ENCODE measurements at regions not wholly inside any gene's neighbourhood (a gene's known extent, or its start where the extent isn't known, plus 50 kb on each side); places are given as distances from the start of the nearest gene placed in this dataset.

GRCh38 chr3:116939091-116939490 lies 229.5 kb downstream of the TUSC7 start:
- DNase-seq = no peak

- DNase-seq = no peak
Observed at GRCh38 chr3:116939550-116939949, 230.0 kb downstream of the TUSC7 start.

DNA sequence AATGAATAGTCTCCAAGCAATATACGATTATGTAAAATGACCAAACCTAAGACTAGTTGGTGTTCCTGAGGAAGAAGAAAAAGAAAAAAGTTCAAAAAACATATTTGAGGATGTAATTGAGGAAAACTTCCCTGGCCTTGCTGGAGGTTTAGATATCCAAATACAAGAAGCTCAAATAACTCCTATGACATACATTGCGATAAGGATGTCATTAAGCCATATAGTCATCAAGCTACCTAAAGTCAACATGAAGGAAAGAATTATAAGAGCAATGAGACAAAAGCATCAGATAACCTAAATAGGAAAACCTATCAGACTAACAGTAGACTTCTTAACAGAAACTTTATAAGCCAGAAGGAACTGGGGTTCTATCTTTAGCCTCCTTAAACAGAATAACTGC lies 231.1 kb downstream of the TUSC7 start:
- no peak for DNase-seq

GRCh38 chr3:116946376-116946775 lies 236.8 kb downstream of the TUSC7 start:
- no peak for DNase-seq

GRCh38 chr3:116947148-116947547 lies 237.6 kb downstream of the TUSC7 start:
- DNase-seq = no peak

- DNase-seq = no peak
Observed at GRCh38 chr3:116947809-116948208, 238.2 kb downstream of the TUSC7 start.

DNA sequence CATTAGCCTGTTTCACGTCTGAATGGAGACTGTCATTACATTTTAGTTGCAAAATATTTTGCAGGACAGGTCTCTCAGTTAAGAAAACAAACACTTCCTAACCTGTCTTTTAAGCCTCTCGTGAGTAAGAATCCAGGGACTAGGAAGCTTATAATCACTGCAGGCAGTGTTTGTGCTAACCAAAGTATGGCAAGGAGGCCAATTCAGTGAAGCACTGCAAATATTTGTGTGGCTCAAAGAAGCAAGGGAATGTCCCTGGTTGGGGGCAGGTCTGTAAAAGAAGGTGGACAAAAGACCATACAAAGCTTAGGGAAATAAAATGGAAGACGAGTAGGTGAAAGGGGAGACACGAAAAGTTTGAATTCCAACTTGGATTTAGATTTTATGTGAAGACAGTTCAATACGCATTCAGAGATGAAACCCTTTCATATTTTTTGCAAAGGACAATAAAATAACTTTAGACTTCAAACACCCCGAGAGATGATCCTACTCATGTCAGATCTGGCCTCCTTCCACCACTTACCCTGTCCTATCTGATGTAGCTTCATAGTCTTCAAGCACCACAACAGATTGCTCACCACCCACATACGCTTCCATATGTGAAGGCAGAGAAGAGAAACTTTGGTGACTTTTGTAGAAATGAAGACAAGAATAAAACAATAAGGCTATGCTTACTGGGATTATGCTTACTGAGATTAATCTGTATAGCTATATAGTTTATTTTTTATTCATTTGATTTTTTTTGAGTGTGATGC lies 240.9 kb downstream of the TUSC7 start:
- DNase-seq = no peak

DNA sequence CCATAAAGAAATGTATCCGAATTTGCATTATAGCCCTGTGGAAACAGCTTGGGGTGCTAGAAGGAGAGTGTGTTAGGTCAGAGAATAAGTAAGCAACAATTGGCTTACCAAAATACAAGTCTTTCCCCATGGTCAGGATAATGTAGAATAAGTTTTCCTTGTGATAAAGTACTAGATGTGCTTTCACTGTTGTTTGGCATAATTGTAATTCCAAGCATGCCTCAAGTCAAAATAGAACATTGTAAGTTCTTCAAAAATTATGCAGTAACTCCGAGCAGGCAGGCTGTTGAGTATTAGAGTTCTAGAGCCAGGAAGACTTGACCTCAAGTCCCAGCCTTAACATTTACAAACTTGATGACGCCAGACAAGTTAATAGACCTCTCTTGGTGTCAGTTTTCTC lies 242.0 kb downstream of the TUSC7 start:
- no peak for DNase-seq

DNA sequence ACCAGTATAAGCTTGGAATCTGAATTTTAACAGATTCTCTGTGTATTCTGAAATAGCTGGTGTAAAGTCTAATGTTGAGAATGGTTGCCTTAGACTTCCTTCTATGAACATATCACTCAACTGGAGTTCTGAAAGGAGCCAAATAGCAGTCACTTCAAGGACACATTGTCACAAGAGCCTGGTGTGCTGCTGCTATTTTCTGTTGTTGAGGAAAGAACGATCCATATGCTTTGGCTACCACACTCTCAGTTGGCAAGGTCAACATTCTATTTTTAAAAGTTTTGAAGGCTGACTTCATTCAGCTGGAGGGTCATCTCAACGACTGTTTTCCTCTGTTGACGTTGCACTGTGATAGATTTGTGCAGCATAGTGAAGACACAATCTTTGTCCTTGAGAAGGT lies 248.7 kb downstream of the TUSC7 start:
- DNase-seq = no peak

- no peak for DNase-seq
Observed at GRCh38 chr3:116961106-116961505, 251.5 kb downstream of the TUSC7 start.

- no peak for DNase-seq
Observed at GRCh38 chr3:116963802-116964201, 254.2 kb downstream of the TUSC7 start.

DNA sequence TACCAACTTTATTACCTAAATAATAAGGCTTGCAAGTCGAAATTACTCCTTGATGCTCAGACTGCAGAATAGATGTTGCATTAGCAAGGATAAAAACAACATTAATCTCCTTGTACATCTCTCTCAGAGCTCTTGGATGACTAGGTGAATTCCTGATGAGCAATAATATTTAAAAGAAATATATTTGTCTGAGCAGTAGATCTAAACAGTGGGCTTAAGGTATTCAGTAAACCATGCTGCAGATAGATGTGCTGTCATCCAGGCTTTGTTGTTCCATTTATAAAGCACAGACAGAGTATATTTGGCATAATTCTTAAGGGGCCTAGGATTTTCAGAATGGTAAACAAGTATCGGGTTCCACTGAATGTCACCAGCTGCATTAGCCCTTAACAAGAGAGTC lies 257.1 kb downstream of the TUSC7 start:
- DNase-seq = no peak

DNA sequence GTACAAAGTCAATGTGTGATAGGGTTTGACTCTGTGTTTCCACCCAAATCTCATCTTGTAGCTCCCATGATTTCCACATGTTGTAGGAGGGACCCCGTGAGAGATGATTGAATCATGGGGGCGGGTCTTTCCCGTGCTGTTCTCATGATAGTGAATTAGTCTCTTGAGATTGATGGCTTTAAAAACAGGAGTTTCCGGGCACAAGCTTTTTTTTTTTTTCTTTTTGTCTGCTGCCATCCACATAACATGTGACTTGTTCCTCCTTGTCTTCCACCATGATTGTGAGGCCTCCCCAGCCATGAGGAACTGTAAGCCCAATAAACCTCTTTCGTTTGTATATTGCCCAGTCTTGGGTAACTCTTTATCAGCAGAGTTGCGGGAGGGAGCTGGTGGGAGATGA lies 259.6 kb downstream of the TUSC7 start:
- DNase-seq = no peak

DNA sequence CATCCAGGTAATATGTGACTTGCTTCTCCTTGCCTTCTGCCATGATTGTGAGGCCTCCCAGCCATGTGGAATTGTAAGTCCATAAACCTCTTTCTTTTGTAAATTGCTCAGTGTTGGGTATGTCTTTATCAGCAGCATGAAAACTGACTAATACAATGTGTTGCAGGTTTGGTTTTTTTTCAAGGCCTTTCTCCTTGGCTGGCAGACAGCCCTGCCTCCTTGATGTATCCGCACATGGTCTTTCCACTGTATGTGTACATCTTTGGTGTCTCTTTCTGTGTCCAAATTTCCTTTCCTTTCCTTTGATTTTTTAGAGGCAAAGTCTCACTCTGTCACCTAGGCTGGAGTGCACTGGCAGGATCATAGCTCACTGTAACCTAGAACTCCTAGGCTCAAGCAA lies 260.1 kb downstream of the TUSC7 start:
- no peak for DNase-seq

GRCh38 chr3:116971531-116971930 lies 262.0 kb downstream of the TUSC7 start:
- DNase-seq = no peak

GRCh38 chr3:116974702-116975101 lies 265.1 kb downstream of the TUSC7 start:
- no peak for DNase-seq

DNA sequence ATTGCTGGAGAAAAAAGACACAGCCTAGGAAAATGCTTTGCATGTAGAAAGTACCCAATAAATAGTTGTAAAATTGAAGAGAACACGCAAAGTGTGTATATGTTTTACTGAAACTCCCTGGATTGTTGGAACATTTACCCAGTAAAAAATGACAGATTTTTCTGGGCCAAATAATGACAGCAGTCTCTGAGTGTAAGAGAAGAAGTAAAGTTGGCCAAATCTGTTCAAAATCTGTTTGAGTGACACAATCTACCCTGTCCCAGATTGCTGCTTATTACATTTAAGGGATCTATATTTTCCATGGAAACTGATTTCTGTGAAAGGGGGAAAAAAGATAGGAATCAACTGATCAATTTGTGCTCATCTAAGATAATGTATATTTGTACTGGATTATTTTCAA lies 267.9 kb downstream of the TUSC7 start:
- no peak for DNase-seq

- DNase-seq = no peak
Observed at GRCh38 chr3:116980099-116980498, 270.5 kb downstream of the TUSC7 start.

DNA sequence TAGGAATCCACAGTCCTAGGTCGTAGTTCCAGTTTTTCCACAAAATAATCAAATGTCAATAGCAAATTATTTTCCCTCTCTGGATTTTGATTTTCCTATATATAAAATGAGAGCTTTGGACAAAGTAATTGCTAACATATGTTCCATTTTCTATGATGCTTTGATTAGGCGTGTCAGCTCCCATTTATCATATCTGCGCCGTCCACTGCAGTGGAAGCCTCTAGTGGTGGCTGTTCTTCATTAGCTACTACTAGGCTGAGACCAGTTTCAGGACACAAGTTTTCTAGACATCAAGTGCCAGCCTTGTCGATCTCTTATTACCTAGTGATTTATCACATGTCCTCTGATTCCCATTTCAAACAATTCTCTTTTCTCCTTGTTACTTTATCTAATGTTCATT lies 271.5 kb downstream of the TUSC7 start:
- no peak for DNase-seq

- DNase-seq = no peak
Observed at GRCh38 chr3:116984301-116984700, 274.7 kb downstream of the TUSC7 start.

DNA sequence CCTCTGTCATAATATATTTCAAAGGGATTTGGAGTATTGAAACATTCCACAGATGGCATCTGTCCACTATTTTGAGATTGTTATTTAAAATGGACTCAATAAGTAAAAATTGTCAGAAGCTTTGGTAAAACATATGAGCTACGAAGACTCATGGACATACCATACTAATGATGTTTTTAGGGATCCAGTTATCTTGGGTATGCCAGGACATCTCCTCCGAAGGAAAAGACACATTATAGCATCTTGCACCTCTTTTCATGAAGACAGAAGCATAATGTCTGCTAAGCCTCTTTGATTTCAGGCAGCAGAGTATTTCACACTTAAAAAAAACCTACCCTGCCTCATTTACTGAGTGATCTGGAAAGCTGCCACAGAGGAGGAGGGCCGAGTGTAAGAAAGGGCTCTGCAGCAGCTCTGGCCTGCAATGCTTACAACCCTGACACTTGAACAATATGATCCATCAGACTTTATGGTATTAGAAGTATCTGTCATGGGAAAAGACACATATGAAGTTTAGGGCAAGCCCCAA lies 284.8 kb downstream of the TUSC7 start:
- no peak for DNase-seq

DNA sequence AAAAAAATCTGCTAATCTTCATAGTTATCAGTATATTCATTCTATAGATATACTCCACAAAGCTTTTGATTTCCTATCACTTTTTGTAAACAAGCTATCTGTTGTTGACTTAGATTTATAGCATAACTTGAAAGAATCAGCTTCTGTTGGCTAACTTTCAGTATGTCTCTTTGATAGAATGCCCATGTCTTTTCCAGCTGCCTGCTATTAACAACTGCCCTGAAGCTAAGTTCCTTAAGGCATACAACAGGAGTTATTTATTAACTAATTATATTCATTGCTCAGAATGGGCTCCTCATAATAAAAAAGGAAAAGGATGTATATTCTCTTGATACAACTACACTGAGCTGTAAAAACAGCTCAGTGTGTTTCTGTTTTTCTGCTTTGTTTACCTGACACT lies 293.9 kb downstream of the TUSC7 start:
- DNase-seq = no peak

GRCh38 chr3:117005274-117005673 lies 295.7 kb downstream of the TUSC7 start:
- no peak for DNase-seq

- no peak for DNase-seq
Observed at GRCh38 chr3:117005911-117006522, 296.4 kb downstream of the TUSC7 start.

DNA sequence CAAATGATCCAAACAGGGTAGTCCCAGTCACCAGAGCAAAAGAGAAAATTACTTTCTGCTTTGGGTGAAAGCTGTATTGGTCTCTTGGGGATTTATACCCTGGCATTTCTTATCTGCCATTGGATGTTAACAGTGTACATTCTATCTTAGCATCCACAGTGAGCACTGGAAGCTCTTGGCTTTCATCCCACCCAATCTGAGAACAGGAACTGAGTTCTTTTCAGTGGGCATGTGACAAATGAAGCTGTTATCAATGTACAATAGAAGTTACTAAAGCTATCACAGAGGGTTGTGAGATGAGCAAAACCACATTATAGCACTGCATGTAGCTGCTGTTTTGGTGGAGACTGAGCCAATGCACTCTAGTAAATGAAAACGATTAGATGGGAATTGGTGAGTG lies 300.7 kb downstream of the TUSC7 start:
- DNase-seq = no peak
